ENCODE measurements at regions not wholly inside any gene's neighbourhood (a gene's known extent, or its start where the extent isn't known, plus 50 kb on each side); places are given as distances from the start of the nearest gene placed in this dataset.
"Not testable (repeated sequence)": the region's sequence is repeated elsewhere in the genome, so short reads cannot be mapped to it uniquely, and the experiment has no call there.

- no peaks in the 10 kb centered on the region for H3K36me3 Mint-ChIP-seq (ENCODE audit: unreplicated experiment)
- H3K27me3 Mint-ChIP-seq (ENCODE audit: unreplicated experiment) = peaks cover 1% of the 10 kb centered on the region
- no peak for DNase-seq (ENCODE audit: extremely low spot score, unreplicated experiment)
- H3K9me3 Mint-ChIP-seq (ENCODE audit: unreplicated experiment) = peaks cover 8% of the 10 kb centered on the region
- H3K27ac Mint-ChIP-seq (ENCODE audit: unreplicated experiment) = no peak overlapping the region
- peaks cover 4% of the 10 kb centered on the region for H3K4me1 Mint-ChIP-seq (ENCODE audit: unreplicated experiment)
- no peak overlapping the region for H3K4me3 Mint-ChIP-seq (ENCODE audit: unreplicated experiment)
- TF ChIP-seq CTCF (IDR thresholded peaks at IDR 0.05) = no peak
These were observed 751.8 kb downstream of the GALC start for GRCh38 chr14:87241018-87241768.

DNA sequence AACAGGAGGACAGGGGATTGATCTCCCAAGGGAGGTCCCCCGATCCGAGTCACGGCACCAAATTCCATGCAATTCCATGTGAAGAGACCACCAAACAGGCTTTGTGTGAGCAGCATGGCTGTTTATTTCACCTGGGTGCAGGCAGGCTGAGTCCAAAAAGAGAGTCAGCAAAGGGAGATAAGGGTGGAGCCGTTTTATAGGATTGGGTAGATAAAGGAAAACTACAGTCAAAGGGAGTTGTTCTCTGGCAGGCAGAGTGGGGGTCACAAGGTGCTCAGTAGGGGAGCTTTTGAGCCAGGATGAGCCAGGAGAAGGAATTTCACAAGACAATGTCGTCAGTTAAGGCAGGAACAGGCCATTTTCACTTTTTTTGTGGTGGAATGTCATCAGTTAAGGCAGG, 752.7 kb downstream of the GALC start:
- not testable (repeated sequence) for H3K27ac Mint-ChIP-seq (ENCODE audit: unreplicated experiment); DNase-seq (ENCODE audit: extremely low spot score, unreplicated experiment); H3K9me3 Mint-ChIP-seq (ENCODE audit: unreplicated experiment); H3K36me3 Mint-ChIP-seq (ENCODE audit: unreplicated experiment); H3K4me3 Mint-ChIP-seq (ENCODE audit: unreplicated experiment); H3K4me1 Mint-ChIP-seq (ENCODE audit: unreplicated experiment); H3K27me3 Mint-ChIP-seq (ENCODE audit: unreplicated experiment)

DNA sequence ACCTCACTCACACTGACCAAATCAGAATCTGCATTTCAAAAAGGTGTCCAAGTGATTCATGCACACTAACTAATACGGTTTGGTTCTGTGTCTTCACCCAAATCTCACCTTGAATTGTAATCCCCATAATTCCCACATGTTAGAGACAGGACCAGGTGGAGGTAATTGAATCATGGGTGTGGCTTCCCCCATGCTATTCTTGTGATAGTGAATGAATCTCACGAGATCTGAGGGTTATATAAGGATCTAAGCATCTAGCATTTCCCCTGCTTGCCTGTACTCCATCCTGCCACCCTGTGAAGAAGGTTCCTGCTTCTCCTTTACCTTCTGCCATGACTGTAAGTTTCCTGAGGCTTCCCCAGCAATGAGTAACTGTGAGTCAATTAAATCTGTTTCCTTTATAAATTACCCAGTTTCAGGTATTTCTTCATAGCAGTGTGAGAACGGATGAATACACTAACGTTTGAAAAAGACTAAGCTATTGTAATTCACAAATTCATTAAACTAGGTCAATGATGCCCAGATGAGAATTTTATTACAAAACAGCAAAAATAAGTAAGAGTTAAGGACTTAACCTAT, 759.1 kb downstream of the GALC start:
- H3K4me1 Mint-ChIP-seq (ENCODE audit: unreplicated experiment) = peaks cover 7% of the 10 kb centered on the region
- TF ChIP-seq CTCF (IDR thresholded peaks at IDR 0.05) = no peak
- H3K36me3 Mint-ChIP-seq (ENCODE audit: unreplicated experiment) = no peaks in the 10 kb centered on the region
- H3K27ac Mint-ChIP-seq (ENCODE audit: unreplicated experiment) = no peak overlapping the region
- no peaks in the 10 kb centered on the region for H3K27me3 Mint-ChIP-seq (ENCODE audit: unreplicated experiment)
- no peak for DNase-seq (ENCODE audit: extremely low spot score, unreplicated experiment)
- H3K9me3 Mint-ChIP-seq (ENCODE audit: unreplicated experiment) = peaks cover 7% of the 10 kb centered on the region
- no peak overlapping the region for H3K4me3 Mint-ChIP-seq (ENCODE audit: unreplicated experiment)

GRCh38 chr14:87233266-87233665, 759.7 kb downstream of the GALC start:
- TF ChIP-seq CTCF (IDR thresholded peaks at IDR 0.05) = no peak
- H3K9me3 Mint-ChIP-seq (ENCODE audit: unreplicated experiment) = peaks cover 7% of the 10 kb centered on the region
- no peak overlapping the region for H3K27ac Mint-ChIP-seq (ENCODE audit: unreplicated experiment)
- H3K36me3 Mint-ChIP-seq (ENCODE audit: unreplicated experiment) = no peaks in the 10 kb centered on the region
- peaks cover 7% of the 10 kb centered on the region for H3K4me1 Mint-ChIP-seq (ENCODE audit: unreplicated experiment)
- no peak for DNase-seq (ENCODE audit: extremely low spot score, unreplicated experiment)
- H3K4me3 Mint-ChIP-seq (ENCODE audit: unreplicated experiment) = no peak overlapping the region
- H3K27me3 Mint-ChIP-seq (ENCODE audit: unreplicated experiment) = no peaks in the 10 kb centered on the region

DNA sequence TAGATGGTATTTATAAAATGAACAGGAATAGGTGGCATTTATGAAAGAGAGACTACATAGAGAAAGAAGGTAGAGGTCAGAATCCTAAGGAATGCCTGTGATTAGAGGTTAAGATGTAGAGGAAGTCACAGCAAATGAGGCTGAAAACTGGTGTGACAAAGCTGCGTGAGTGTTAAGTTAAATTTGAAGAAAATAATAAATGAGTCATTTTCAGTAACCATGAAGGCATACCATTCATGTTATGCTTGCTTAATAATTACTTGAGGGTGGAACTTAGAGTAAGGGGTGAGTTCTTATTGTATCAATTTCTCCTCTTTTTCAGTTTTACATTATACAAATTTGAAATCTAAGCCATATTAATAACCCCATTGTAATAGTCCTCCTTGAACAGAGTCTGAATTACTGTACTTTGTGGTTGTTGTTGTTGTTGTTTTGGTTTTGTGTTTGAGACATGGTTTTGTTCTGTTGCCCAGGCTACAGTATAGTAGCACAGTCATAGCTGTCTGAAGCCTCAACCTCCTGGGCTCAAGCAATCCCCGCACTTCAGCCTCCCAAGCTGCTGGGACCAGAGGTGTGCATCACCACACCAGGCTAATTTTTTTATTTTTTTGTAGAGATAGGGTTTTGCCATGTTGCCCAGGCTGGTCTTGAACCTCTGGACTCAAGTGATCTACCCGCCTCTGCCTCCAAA, 761.5 kb downstream of the GALC start:
- Mint-ChIP-seq H3K36me3 (ENCODE audit: unreplicated experiment) (no peaks in the 10 kb centered on the region), H3K27me3 (ENCODE audit: unreplicated experiment) (no peaks in the 10 kb centered on the region), H3K9me3 (ENCODE audit: unreplicated experiment) (no peaks in the 10 kb centered on the region), H3K4me3 (ENCODE audit: unreplicated experiment) (no peak overlapping the region), H3K4me1 (ENCODE audit: unreplicated experiment) (peaks cover 10% of the 10 kb centered on the region), H3K27ac (ENCODE audit: unreplicated experiment) (no peak overlapping the region)
- no peak for TF ChIP-seq CTCF (IDR thresholded peaks at IDR 0.05)
- DNase-seq (ENCODE audit: extremely low spot score, unreplicated experiment) = no peak

Data from osteocyte (in vitro differentiated cells).